Astrocyte of the cerebellum (primary cell): ENCODE measurements at regions not wholly inside any gene's neighbourhood (a gene's known extent, or its start where the extent isn't known, plus 50 kb on each side); places are given as distances from the start of the nearest gene placed in this dataset.

ENCODE experiments used
- DNase-seq: peaks from one replicate; pipeline ENCODE4 v3.0.0-alpha.2; 2011; ENCODE audit warnings: low read depth
- H3K4me3 ChIP-seq: 2 replicates; pipeline ENCODE4 v1.5.1; 2011; ENCODE audit warnings: mild to moderate bottlenecking, low read depth, low read length, moderate library complexity
- CTCF ChIP-seq: IDR thresholded peaks from 2 replicates; pipeline ENCODE4 v1.5.1; 2012; ENCODE audit warnings: low read length, low read depth, moderate library complexity, mild to moderate bottlenecking; ENCODE audit errors: missing control alignments
- in situ Hi-C: cut with HindIII; loops from 2 replicates; pipeline ENCODE4 v1.10.0; 2017; ENCODE audit warnings: low sequenced_read_pairs

DNA sequence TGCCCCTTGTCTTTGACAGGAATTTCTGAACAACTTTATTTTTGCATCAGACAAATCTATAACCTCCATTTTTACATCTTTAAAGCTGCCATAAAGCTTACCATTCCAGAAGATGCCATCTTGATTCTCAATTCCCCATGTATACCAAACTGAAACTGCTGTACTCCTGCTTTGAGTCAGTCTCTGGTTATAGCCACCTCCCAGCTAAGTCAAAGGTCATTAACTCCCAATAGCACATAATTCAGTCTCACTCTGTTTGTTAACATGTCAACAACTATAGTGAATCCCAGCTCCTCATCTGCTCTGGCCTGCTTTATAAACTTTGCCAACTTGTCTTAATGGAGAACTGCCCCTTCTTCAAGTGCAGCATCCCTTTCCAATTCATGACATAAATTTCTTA is 343.6 kb downstream of the FRK start:
- no peak overlapping the region for H3K4me3 ChIP-seq
- no peak for TF ChIP-seq CTCF
- no peak for DNase-seq
- in situ Hi-C loops, result no loop called here

GRCh38 chr6:115712291-115712961 is 348.3 kb downstream of the FRK start:
- TF ChIP-seq CTCF, result no peak
- in situ Hi-C loops, result no loop called here
- DNase-seq, result no peak
- no peak overlapping the region for H3K4me3 ChIP-seq

DNA sequence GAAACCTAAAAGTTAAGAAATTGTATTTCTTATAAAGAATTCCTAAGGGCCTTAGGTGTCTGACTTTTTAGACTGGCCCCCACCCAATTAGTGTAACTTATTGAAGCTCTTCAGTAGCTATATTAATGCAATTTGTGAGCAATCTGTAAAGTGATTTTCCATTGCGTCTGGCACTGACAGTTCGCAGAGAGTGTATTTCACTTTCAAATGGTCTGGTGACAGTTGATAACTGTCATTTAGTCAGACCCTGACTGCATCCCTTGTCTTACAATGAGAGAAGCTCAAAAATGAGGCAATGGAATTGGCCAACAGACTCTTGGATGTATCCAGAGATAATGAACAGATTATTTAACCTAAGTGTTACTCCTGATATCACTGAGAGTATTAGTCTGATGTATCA is 351.8 kb downstream of the FRK start:
- TF ChIP-seq CTCF, result no peak
- in situ Hi-C loops, result no loop called here
- DNase-seq, result no peak
- no peak overlapping the region for H3K4me3 ChIP-seq

DNA sequence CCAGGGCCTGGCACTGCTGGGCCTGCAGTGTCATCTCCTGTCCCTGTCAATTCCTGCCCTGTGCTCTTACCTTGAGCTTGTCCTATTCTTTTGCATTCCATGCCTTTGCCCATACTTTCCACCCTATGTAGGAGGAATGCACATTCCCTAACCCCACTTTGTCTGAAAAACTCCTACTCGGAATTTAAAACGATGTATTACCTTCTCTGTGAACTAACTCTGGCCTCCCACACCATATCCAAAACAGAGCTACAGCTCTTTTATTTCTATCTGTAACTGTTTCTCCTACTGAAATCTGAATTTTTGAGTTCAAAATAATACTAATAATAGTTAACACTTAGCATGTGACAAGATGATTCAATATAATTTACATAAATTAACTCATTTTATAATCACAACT is 353.7 kb downstream of the FRK start:
- no peak overlapping the region for H3K4me3 ChIP-seq
- in situ Hi-C loops, result no loop called here
- TF ChIP-seq CTCF, result no peak
- no peak for DNase-seq

GRCh38 chr6:115706324-115706723 is 354.4 kb downstream of the FRK start:
- TF ChIP-seq CTCF, result no peak
- no peak overlapping the region for H3K4me3 ChIP-seq
- in situ Hi-C loops, result no loop called here
- no peak for DNase-seq

- in situ Hi-C loops, result no loop called here
- no peak for TF ChIP-seq CTCF
- DNase-seq, result no peak
- H3K4me3 ChIP-seq, result no peak overlapping the region
Observed at GRCh38 chr6:115704028-115704427, 356.7 kb downstream of the FRK start.

DNA sequence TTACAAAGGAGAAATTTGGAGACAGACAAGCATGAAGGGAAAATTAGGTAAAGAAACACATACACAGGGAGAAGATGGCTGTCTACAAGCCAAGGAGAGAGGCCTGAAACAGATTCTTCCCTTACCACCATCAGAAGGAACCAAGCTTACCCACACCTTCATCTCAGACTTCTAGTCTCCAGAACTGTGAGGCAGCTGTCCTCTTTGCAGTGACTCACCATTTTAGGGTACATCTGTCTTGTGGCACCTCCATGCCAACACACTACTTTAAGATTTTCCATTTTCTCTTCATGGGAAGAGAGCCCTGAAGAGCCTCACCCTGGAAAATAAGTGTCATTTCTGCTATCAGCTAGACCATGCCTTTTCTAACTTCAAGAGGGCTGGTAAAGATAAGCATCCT is 369.3 kb downstream of the FRK start:
- TF ChIP-seq CTCF, result no peak
- in situ Hi-C loops, result no loop called here
- DNase-seq, result no peak
- no peak overlapping the region for H3K4me3 ChIP-seq
